HEK293 (cell line): ENCODE measurements at regions not wholly inside any gene's neighbourhood (a gene's known extent, or its start where the extent isn't known, plus 50 kb on each side); places are given as distances from the start of the nearest gene placed in this dataset.

ENCODE experiments used
- BCL11B ChIP-seq: fragments of 450-650 bp; formaldehyde crosslinking; IDR thresholded peaks from 2 replicates; pipeline ENCODE4 v1.5.1; 2016; ENCODE audit warnings: low read depth, missing biosample characterization, missing genetic modification characterization
- CTCF ChIP-seq: fragments of 450-650 bp; formaldehyde crosslinking; IDR thresholded peaks from 2 replicates; pipeline ENCODE4 v1.5.1; 2016; ENCODE audit warnings: missing biosample characterization, missing genetic modification characterization
- PATZ1 ChIP-seq: fragments of 450-650 bp; formaldehyde crosslinking; IDR thresholded peaks from 2 replicates; pipeline ENCODE4 v1.5.1; 2016; ENCODE audit warnings: missing biosample characterization, missing genetic modification characterization
- REPIN1 ChIP-seq: fragments of 450-650 bp; formaldehyde crosslinking; IDR thresholded peaks from 2 replicates; pipeline ENCODE4 v1.5.1; 2017; ENCODE audit warnings: missing biosample characterization, missing genetic modification characterization, low read depth
- SCRT1 ChIP-seq: fragments of 450-650 bp; formaldehyde crosslinking; IDR thresholded peaks from 2 replicates; pipeline ENCODE4 v1.5.1; 2016; ENCODE audit warnings: missing biosample characterization, missing genetic modification characterization, borderline replicate concordance
- ZFP3 ChIP-seq: fragments of 450-650 bp; formaldehyde crosslinking; IDR thresholded peaks from 2 replicates; pipeline ENCODE4 v1.5.1; 2016; ENCODE audit warnings: low read depth, missing biosample characterization, missing genetic modification characterization
- ZNF214 ChIP-seq: fragments of 450-650 bp; formaldehyde crosslinking; IDR thresholded peaks from 2 replicates; pipeline ENCODE4 v1.5.1; 2017; ENCODE audit warnings: missing biosample characterization, mild to moderate bottlenecking, missing genetic modification characterization, borderline replicate concordance
- ZNF449 ChIP-seq: fragments of 450-650 bp; formaldehyde crosslinking; IDR thresholded peaks from 2 replicates; pipeline ENCODE4 v1.5.1; 2017; ENCODE audit warnings: missing biosample characterization, mild to moderate bottlenecking, missing genetic modification characterization, moderate library complexity
- ZNF639 ChIP-seq: fragments of 450-650 bp; formaldehyde crosslinking; IDR thresholded peaks from 2 replicates; pipeline ENCODE4 v1.5.1; 2016; ENCODE audit warnings: missing biosample characterization, missing genetic modification characterization
- ZNF792 ChIP-seq: fragments of 450-650 bp; formaldehyde crosslinking; IDR thresholded peaks from 2 replicates; pipeline ENCODE4 v1.5.1; 2016; ENCODE audit warnings: missing biosample characterization, missing genetic modification characterization

- TF ChIP-seq ZNF639 (tag by site-specific recombination): no peak
- no peak for TF ChIP-seq ZNF449 (tag by site-specific recombination)
- no peak for TF ChIP-seq PATZ1 (tag by site-specific recombination)
- no peak for TF ChIP-seq BCL11B (tag by site-specific recombination)
- TF ChIP-seq CTCF: no peak
- TF ChIP-seq ZNF214: no peak
- TF ChIP-seq SCRT1 (tag by site-specific recombination): no peak
- TF ChIP-seq REPIN1 (tag by site-specific recombination): no peak
- TF ChIP-seq ZNF792 (tag by site-specific recombination): no peak
- no peak for TF ChIP-seq ZFP3 (tag by site-specific recombination)
These were observed 84.2 kb upstream of the SLC2A1 start for GRCh38 chr1:43042773-43043457.
